ENCODE measurements at regions not wholly inside any gene's neighbourhood (a gene's known extent, or its start where the extent isn't known, plus 50 kb on each side); places are given as distances from the start of the nearest gene placed in this dataset.

- Histone ChIP-seq H3K27ac (ENCODE audit: low read length) (no peak overlapping the region), H3K4me3 (ENCODE audit: low read depth in 1 of 2, low read length in 2 of 2) (no peak overlapping the region), H3K36me3 (ENCODE audit: insufficient read depth, low read length) (no peaks in the 10 kb centered on the region), H3K79me2 (ENCODE audit: insufficient read depth, low read length) (no peaks in the 10 kb centered on the region), H3K27me3 (ENCODE audit: insufficient read depth, low read length, poor library complexity) (peaks cover 5% of the 10 kb centered on the region), H2AFZ (ENCODE audit: low read depth, low read length) (no peak overlapping the region), H4K20me1 (ENCODE audit: insufficient read depth, low read length) (no peaks in the 10 kb centered on the region), H3K9ac (ENCODE audit: low read depth, low read length) (no peak overlapping the region), H3K4me1 (ENCODE audit: insufficient read depth, low read length) (no peaks in the 10 kb centered on the region), H3K4me2 (ENCODE audit: insufficient read depth, low read length) (no peak overlapping the region), H3K9me3 (ENCODE audit: insufficient read depth, low read length, severe bottlenecking) (no peaks in the 10 kb centered on the region)
- no peak for TF ChIP-seq CTCF (IDR thresholded peaks at IDR 0.05; ENCODE audit: borderline replicate concordance, extremely low read depth, low read length, poor library complexity, severe bottlenecking)
- no peak for TF ChIP-seq EZH2 (IDR thresholded peaks at IDR 0.05; ENCODE audit: borderline replicate concordance, low read depth, low read length, severe bottlenecking)
- no peak for DNase-seq
- no peak for ATAC-seq (ENCODE audit: insufficient read depth, low read depth)
Observed at GRCh38 chr20:16877053-16877554, 128.9 kb downstream of the OTOR start.

GRCh38 chr20:16885746-16886145 is 137.6 kb downstream of the OTOR start:
- no peak overlapping the region for H3K9ac ChIP-seq (ENCODE audit: low read depth, low read length)
- H3K36me3 ChIP-seq (ENCODE audit: insufficient read depth, low read length) = no peaks in the 10 kb centered on the region

GRCh38 chr20:16898433-16898832 is 150.3 kb downstream of the OTOR start:
- no peak overlapping the region for H3K27ac ChIP-seq (ENCODE audit: low read length)
- H3K9me3 ChIP-seq (ENCODE audit: insufficient read depth, low read length, severe bottlenecking) = no peaks in the 10 kb centered on the region
- no peaks in the 10 kb centered on the region for H4K20me1 ChIP-seq (ENCODE audit: insufficient read depth, low read length)

More at GRCh38 chr20:16885746-16886145, 137.6 kb downstream of the OTOR start:
- Histone ChIP-seq H3K79me2 (ENCODE audit: insufficient read depth, low read length) (no peaks in the 10 kb centered on the region), H3K4me2 (ENCODE audit: insufficient read depth, low read length) (no peak overlapping the region), H4K20me1 (ENCODE audit: insufficient read depth, low read length) (no peaks in the 10 kb centered on the region), H3K4me1 (ENCODE audit: insufficient read depth, low read length) (no peaks in the 10 kb centered on the region), H3K4me3 (ENCODE audit: low read depth in 1 of 2, low read length in 2 of 2) (no peak overlapping the region), H3K27ac (ENCODE audit: low read length) (no peak overlapping the region), H2AFZ (ENCODE audit: low read depth, low read length) (no peak overlapping the region), H3K9me3 (ENCODE audit: insufficient read depth, low read length, severe bottlenecking) (no peaks in the 10 kb centered on the region), H3K27me3 (ENCODE audit: insufficient read depth, low read length, poor library complexity) (no peaks in the 10 kb centered on the region)
- DNase-seq (no peak), ATAC-seq (ENCODE audit: insufficient read depth, low read depth) (no peak)
- TF ChIP-seq CTCF (IDR thresholded peaks at IDR 0.05; ENCODE audit: borderline replicate concordance, extremely low read depth, low read length, poor library complexity, severe bottlenecking) = no peak
- no peak for TF ChIP-seq EZH2 (IDR thresholded peaks at IDR 0.05; ENCODE audit: borderline replicate concordance, low read depth, low read length, severe bottlenecking)

More at GRCh38 chr20:16898433-16898832, 150.3 kb downstream of the OTOR start:
- no peaks in the 10 kb centered on the region for H3K4me1 ChIP-seq (ENCODE audit: insufficient read depth, low read length)
- no peaks in the 10 kb centered on the region for H3K27me3 ChIP-seq (ENCODE audit: insufficient read depth, low read length, poor library complexity)
- no peaks in the 10 kb centered on the region for H3K36me3 ChIP-seq (ENCODE audit: insufficient read depth, low read length)
- H3K79me2 ChIP-seq (ENCODE audit: insufficient read depth, low read length) = no peaks in the 10 kb centered on the region
- no peak overlapping the region for H3K4me2 ChIP-seq (ENCODE audit: insufficient read depth, low read length)
- H3K9ac ChIP-seq (ENCODE audit: low read depth, low read length) = no peak overlapping the region
- ATAC-seq (ENCODE audit: insufficient read depth, low read depth) (no peak), DNase-seq (no peak)
- TF ChIP-seq CTCF (IDR thresholded peaks at IDR 0.05; ENCODE audit: borderline replicate concordance, extremely low read depth, low read length, poor library complexity, severe bottlenecking) (no peak), EZH2 (IDR thresholded peaks at IDR 0.05; ENCODE audit: borderline replicate concordance, low read depth, low read length, severe bottlenecking) (no peak)
- no peak overlapping the region for H2AFZ ChIP-seq (ENCODE audit: low read depth, low read length)
- H3K4me3 ChIP-seq (ENCODE audit: low read depth in 1 of 2, low read length in 2 of 2) = no peak overlapping the region

Measured in DND-41 (cell line).